SKM-1 (cell line): ENCODE measurements at regions not wholly inside any gene's neighbourhood (a gene's known extent, or its start where the extent isn't known, plus 50 kb on each side); places are given as distances from the start of the nearest gene placed in this dataset.
"Not testable (repeated sequence)": the region's sequence is repeated elsewhere in the genome, so short reads cannot be mapped to it uniquely, and the experiment has no call there.

Source experiments
- DNase-seq: peaks from one replicate; lab custom pipeline; 2025; ENCODE audit not compliant: unreplicated experiment; lab: John Stamatoyannopoulos, UW

DNA sequence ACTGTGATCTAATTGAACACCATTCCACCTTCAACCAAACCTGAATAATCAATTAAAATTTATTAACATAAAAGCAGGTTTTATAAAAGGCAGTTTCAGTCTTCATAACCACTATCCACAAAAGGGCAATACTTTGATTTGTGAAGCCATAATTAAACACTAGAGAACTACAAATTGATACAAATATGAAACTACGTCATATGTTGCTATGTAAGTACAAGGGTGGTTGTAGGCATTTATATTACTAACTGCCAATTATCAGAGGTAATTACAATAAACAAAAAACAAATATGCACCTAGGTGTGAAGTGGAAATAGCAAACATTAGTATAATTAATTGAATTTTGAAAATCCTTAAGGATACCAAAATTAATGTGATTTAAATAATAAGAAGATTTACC, 368.5 kb upstream of the PCDH15 start:
- DNase-seq: no peak

GRCh38 chr10:55168343-55168742, 367.3 kb upstream of the PCDH15 start:
- DNase-seq: no peak

DNA sequence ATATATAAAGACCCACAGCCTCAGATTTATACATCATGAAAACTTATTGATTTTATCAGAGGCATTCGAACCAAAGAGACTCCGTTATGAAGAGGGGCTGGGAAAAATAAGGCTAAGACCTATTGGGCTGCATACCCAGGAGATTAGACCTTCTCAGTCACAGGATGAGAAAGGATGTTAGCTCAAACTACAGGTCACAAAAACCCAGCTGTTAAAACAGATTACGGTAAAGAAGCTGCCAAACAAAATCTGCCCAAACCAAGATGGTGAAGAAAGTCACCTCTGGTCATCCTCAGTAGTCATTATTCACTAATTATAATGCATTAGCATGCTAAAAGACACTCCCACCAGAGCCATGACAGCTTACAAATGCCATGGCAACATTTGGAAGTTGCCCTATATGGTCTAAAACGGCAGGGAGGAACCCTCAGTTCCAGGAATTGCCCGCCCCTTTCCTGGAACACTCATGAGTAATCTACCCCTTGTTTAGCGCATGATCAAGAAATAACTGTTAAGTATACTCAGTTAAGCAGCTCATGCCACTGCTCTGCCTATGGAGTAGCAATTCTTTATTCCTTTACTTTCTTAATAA, 362.5 kb upstream of the PCDH15 start:
- DNase-seq: no peak

GRCh38 chr10:55162321-55162720, 361.3 kb upstream of the PCDH15 start:
- DNase-seq: not testable (repeated sequence)

DNA sequence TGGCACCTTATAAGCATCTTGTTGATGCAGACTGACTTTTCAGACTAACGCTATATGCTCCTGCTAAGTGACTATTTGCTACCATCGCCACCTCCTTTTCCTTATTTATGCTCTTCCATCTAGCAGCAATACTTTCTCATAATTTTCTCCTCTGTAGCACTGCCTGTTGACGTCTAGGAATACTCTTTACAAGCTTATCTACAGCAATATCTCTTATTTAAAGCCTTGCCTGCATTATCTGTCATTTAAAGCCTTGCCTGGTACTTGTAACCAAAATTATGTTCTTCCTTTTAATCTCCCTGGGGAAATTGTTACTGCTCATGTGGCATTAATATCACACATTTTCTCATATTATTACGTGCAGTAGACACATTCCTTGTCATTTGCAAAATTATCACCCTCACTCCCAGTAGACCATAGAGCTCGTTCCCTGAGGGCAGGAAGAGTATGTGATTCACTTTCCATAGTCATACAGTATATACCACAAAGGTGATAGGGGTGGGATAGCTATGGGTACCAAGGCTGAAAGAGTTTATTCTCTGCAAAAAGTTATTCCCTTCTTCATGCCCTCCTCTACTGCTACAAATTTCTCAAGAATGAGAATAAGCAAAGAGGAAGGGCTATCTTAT, 359.7 kb upstream of the PCDH15 start:
- DNase-seq: no peak

- DNase-seq: no peak
Measured at GRCh38 chr10:55158633-55159032, 357.6 kb upstream of the PCDH15 start.

- no peak for DNase-seq
Measured at GRCh38 chr10:55146032-55146431, 345.0 kb upstream of the PCDH15 start.

DNA sequence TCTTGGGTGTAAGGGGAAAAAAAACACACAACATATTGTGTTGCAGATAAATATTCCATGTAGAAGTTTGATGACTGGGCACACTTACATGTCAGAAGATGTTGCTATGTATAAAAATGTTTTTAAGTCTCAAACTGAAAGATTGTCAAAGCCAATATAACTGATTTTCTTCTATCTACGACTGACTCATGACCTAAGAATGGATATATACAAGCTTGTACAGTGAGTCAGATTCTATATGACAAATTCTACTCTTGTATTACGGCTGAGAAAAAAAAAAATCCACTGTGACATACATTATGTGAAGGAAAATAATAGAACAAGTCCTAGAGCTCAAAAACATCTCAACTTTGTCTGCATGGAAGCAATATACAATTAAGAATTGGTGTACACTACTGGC, 343.0 kb upstream of the PCDH15 start:
- no peak for DNase-seq

GRCh38 chr10:55141892-55142291, 340.9 kb upstream of the PCDH15 start:
- no peak for DNase-seq

GRCh38 chr10:55137063-55137462, 336.0 kb upstream of the PCDH15 start:
- no peak for DNase-seq

DNA sequence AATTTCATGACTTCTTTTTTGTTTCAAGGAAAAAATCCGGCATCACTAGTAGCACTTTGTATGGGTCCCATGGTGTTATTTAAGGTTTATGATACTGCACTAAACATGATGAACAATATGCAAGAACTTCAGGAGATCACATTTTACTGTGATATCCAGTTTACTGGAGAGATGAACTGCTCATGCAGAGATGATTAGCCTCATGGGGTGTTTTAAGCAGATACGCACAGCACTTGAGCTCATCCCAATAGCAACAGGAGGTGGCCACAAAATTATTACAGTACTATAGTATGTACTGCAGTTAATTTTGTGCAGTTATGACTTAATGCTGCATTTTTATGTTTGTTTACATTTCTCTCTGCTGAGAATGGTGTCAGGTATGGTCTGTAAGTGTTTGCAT, 303.7 kb upstream of the PCDH15 start:
- DNase-seq: no peak

- no peak for DNase-seq
Measured at GRCh38 chr10:55098452-55098851, 297.4 kb upstream of the PCDH15 start.

DNA sequence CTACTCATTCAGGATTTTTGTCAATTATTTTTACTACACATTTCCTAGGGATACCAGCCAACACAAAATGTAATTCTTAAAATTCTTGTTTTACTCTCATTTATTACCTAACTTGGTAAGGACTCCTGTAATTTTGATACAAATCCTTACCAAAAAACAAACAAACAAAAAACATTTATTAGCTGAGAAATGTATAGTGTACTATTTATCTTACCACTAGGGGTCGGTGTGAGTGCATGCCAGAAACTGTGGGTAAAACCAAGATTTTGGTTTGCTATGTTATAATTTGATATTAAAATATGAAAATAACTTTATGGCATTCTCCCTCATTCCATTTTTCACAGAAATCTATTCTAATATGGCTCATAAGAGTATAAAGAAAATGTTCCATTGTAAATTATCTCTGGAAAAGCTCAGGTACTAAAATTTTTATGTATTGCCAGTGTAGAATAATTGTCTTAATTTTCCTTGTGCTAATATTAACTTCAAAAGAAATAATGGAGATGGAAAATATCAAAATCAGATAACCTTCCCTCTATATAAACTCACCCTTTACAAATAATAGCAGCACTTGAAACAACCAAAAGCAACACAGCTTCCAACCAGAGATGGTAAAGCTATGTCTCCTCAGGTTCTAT, 290.8 kb upstream of the PCDH15 start:
- no peak for DNase-seq

DNA sequence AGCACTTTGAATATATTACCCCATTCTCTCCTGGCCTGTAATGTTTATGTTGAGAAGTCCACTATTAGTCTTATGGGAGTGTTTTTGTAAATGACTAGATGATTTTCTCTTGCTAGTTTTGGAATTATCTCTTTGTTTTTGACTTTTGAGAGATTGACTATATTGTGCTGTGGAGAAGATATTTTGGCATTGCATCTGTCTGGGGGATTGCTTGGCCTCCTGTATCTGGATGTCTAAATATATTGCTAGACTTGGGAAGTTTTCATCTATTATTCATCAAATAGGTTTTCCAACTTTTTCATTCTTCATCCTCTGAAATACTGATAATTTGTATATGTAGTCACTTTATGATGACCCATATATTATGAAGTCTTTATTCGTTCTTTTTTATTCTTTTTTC, 277.1 kb upstream of the PCDH15 start:
- DNase-seq: no peak

DNA sequence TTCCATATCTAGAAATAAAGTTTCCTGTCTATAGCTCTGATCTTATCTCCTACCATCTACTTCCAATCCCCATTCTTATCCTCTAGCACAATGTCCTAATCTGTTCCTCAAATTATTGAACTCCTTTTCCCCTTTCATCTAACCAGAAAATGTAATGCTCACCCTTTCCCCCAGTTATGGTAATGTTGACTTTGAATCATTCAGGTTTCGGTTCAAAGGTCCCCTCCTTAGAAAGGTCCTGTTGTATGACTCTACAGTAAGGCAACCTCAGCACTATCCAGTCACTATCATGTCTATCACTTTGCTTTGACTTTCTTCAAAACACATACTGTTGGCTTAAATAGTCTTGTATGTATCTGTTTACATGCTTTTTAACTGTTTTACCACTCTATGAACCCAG, 264.2 kb upstream of the PCDH15 start:
- no peak for DNase-seq

GRCh38 chr10:55063811-55064210, 262.8 kb upstream of the PCDH15 start:
- DNase-seq: no peak

- DNase-seq: no peak
Measured at GRCh38 chr10:55062349-55062748, 261.3 kb upstream of the PCDH15 start.

DNA sequence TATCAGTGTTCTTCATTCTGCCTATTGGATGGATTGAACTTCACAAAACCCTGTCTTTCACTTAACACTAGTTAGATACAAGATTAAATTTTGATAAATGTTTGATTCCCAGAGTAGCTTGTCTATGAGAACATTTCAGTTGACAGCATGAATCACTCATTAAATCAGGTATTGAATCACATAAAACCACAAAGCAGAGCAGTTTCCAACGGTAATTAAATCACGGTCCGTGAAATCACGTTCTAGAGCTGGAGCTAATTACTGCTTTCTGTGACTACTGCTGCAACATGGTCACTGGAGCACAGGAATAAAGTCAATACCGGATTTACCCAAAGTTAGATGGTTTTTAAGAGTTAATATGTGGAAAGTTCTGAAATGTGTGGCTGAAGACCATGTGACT, 257.8 kb upstream of the PCDH15 start:
- no peak for DNase-seq

GRCh38 chr10:55051515-55051914, 250.5 kb upstream of the PCDH15 start:
- DNase-seq: no peak

DNA sequence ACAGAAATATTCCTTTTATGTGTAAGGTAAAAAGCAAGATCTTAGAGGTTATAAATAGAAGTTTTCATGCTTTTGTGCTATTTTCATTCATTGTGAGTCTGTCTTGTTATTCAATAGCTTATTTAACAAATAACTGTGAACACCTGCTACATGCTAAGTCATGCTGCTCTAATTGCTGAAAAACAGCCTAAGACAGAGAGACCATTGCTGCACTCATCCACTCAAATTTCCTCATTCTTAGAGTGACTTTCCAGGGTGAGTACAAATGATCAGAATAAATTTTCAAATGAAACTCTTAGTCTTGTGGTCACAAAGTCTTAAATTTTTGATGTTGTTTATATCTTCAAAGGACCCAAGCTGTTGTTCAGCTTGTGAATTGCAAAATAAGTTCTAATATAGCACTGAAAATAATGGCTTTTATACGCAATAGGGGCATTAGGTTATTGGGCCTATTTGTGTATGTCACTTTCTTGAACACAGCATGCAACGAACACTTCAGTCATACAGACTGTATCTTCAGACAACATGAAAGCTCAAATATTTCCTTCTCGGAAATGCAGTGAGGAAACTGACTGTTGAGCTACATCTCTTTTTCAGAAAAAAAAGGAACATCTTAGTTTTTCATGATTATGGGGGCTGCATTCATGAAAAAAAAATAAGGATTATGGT, 247.9 kb upstream of the PCDH15 start:
- no peak for DNase-seq

DNA sequence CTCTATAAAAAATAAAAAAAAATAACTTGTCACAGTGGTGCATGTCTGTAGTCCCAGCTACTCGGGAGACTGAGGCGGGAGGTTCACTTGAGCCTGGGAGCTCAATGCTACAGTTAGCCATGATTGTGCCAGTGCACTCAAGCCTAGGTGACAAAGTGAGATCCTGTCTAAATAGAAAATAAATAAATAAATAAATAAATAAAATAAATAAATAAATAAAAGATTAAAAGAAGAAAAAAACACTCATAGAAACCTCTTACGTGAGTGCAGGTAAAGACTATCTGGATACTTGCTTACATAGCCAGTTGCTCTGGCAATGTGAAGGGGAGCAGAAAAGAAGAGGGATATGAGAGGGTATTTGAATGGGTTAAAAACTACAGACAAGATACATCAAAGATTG, 242.5 kb upstream of the PCDH15 start:
- DNase-seq: no peak

DNA sequence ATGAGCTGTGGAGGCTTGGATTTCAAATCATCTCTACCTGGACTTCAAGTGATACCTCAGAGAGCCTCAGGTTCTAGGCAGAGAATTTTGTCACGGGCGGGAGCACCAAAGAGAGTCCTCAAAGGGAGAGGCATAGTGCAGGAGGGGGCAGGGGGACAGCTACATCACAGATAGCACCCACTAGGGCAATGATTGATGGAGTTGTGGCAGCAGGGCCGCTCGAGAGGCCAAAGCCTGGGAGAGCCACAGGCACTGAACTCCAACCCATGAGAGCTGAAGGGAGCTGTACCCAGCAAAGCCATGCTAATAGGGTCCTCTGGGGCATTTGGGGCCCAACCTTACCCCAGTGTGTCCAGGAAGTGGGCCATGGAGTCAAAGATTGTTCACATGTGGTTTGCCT, 232.0 kb upstream of the PCDH15 start:
- DNase-seq: no peak
